ENCODE measurements at regions not wholly inside any gene's neighbourhood (a gene's known extent, or its start where the extent isn't known, plus 50 kb on each side); places are given as distances from the start of the nearest gene placed in this dataset.

- Histone ChIP-seq H3K9me1 (ENCODE audit: control insufficient read depth, extremely low read depth, insufficient read depth, low read length) (no peaks in the 10 kb centered on the region), H3K4me1 (ENCODE audit: control insufficient read depth, extremely low read depth, insufficient read depth, low read length) (peaks cover 54% of the 10 kb centered on the region)
Observed at GRCh38 chrX:45747905-45748304, 547.2 kb upstream of the DIPK2B start.

GRCh38 chrX:45745479-45745878 is 544.8 kb upstream of the DIPK2B start:
- Histone ChIP-seq H3K4me3 (ENCODE audit: control insufficient read depth in 2 of 3, extremely low read depth in 1 of 3, insufficient read depth in 2 of 3, low read depth in 1 of 3, low read length in 3 of 3) (no peak overlapping the region), H3K9me3 (ENCODE audit: control insufficient read depth, low read depth, low read length) (no peaks in the 10 kb centered on the region), H4K20me1 (ENCODE audit: control insufficient read depth, extremely low read depth, insufficient read depth, low read length) (no peaks in the 10 kb centered on the region), H3K27me3 (ENCODE audit: control insufficient read depth, extremely low read depth, insufficient read depth, low read length) (no peaks in the 10 kb centered on the region), H3K27ac (ENCODE audit: control insufficient read depth, insufficient read depth, low read length) (no peak overlapping the region), H3K4me2 (ENCODE audit: control insufficient read depth, extremely low read depth, insufficient read depth, low read depth, low read length) (no peak overlapping the region), H3K9me1 (ENCODE audit: control insufficient read depth, extremely low read depth, insufficient read depth, low read length) (no peaks in the 10 kb centered on the region), H3K4me1 (ENCODE audit: control insufficient read depth, extremely low read depth, insufficient read depth, low read length) (peaks cover 41% of the 10 kb centered on the region), H3K9ac (ENCODE audit: control insufficient read depth, extremely low read depth, insufficient read depth, low read length) (no peak overlapping the region), H3K79me2 (ENCODE audit: control insufficient read depth, insufficient read depth, low read length) (peaks cover 13% of the 10 kb centered on the region), H2AFZ (ENCODE audit: control insufficient read depth, low read length) (no peak overlapping the region), H3K36me3 (ENCODE audit: control insufficient read depth in 2 of 2, extremely low read depth in 1 of 2, insufficient read depth in 2 of 2, low read length in 2 of 2) (peaks cover 10 to 20% of the 10 kb centered on the region in 2 experiments)
- dilution Hi-C loops (cut with MboI; ENCODE audit: extremely low pct_ligation_motif_present, low sequenced_read_pairs), result loop anchor here (25.0 kb wide), 1 partner anchor 408 kb away; no protein-coding TSS in a partner anchor
- FAIRE-seq, result peak; percentile 41
- no peak for DNase-seq (ENCODE audit: low read depth, low spot score)
- TF ChIP-seq EZH2 (IDR thresholded peaks at IDR 0.05; ENCODE audit: low read length), result no peak
- TF ChIP-seq CTCF (optimal IDR thresholded peaks at IDR 0.05 in 1 of 3, IDR thresholded peaks at IDR 0.05 in 1 of 3, conservative IDR thresholded peaks at IDR 0.05 in 1 of 3; ENCODE audit: extremely low read depth in 1 of 3, insufficient read depth in 2 of 3, low read length in 3 of 3), result no peak

More at GRCh38 chrX:45747905-45748304, 547.2 kb upstream of the DIPK2B start:
- H3K4me2 ChIP-seq (ENCODE audit: control insufficient read depth, extremely low read depth, insufficient read depth, low read depth, low read length), result no peak overlapping the region
- DNase-seq (ENCODE audit: low read depth, low spot score) (peak; percentile 23), FAIRE-seq (peak; percentile 91)
- peak overlapping the region; percentile 67 for H3K27ac ChIP-seq (ENCODE audit: control insufficient read depth, insufficient read depth, low read length)
- no peaks in the 10 kb centered on the region for H3K27me3 ChIP-seq (ENCODE audit: control insufficient read depth, extremely low read depth, insufficient read depth, low read length)
- H2AFZ ChIP-seq (ENCODE audit: control insufficient read depth, low read length), result no peak overlapping the region
- H3K79me2 ChIP-seq (ENCODE audit: control insufficient read depth, insufficient read depth, low read length), result peaks cover 35% of the 10 kb centered on the region
- H3K36me3 ChIP-seq (ENCODE audit: control insufficient read depth in 2 of 2, extremely low read depth in 1 of 2, insufficient read depth in 2 of 2, low read length in 2 of 2), result peaks cover 10 to 31% of the 10 kb centered on the region in 2 experiments
- no peak overlapping the region for H3K4me3 ChIP-seq (ENCODE audit: control insufficient read depth in 2 of 3, extremely low read depth in 1 of 3, insufficient read depth in 2 of 3, low read depth in 1 of 3, low read length in 3 of 3)
- H4K20me1 ChIP-seq (ENCODE audit: control insufficient read depth, extremely low read depth, insufficient read depth, low read length), result no peaks in the 10 kb centered on the region
- no peak for TF ChIP-seq EZH2 (IDR thresholded peaks at IDR 0.05; ENCODE audit: low read length)
- TF ChIP-seq CTCF (optimal IDR thresholded peaks at IDR 0.05 in 1 of 3, IDR thresholded peaks at IDR 0.05 in 1 of 3, conservative IDR thresholded peaks at IDR 0.05 in 1 of 3; ENCODE audit: extremely low read depth in 1 of 3, insufficient read depth in 2 of 3, low read length in 3 of 3), result no peak
- H3K9me3 ChIP-seq (ENCODE audit: control insufficient read depth, low read depth, low read length), result no peaks in the 10 kb centered on the region
- dilution Hi-C loops (cut with MboI; ENCODE audit: extremely low pct_ligation_motif_present, low sequenced_read_pairs), result loop anchor here (25.0 kb wide), 1 partner anchor 411 kb away; no protein-coding TSS in a partner anchor
- no peak overlapping the region for H3K9ac ChIP-seq (ENCODE audit: control insufficient read depth, extremely low read depth, insufficient read depth, low read length)
